ENCODE measurements at regions not wholly inside any gene's neighbourhood (a gene's known extent, or its start where the extent isn't known, plus 50 kb on each side); places are given as distances from the start of the nearest gene placed in this dataset.

DNA sequence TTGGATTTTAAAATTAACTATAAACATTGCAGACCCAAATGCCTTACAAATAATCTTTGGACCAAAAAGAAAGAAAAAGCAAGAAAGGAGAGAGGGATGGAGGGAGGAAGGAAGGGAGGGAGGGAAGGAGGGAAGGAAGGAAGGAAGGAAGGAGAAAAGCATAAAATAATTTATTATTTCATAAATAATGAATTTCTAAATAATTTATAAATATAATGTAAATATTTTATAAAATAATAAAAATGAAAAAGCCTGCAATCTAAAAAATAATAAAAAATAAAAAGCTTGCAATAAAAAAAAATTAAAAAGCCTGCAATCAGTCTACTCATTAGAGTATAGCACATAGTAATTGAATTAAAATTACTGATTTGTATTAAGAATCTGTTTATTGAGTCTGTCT lies 614.3 kb downstream of the ISL1 start:
- Mint-ChIP-seq H3K4me3 (ENCODE audit: unreplicated experiment) (no peak overlapping the region), H3K4me1 (ENCODE audit: low read depth) (no peaks in the 10 kb centered on the region), H3K9me3 (ENCODE audit: low read depth) (no peaks in the 10 kb centered on the region), H3K27me3 (ENCODE audit: low read depth) (peaks cover 13% of the 10 kb centered on the region), H3K27ac (ENCODE audit: unreplicated experiment) (no peak overlapping the region), H3K36me3 (ENCODE audit: low read depth) (no peaks in the 10 kb centered on the region)
- DNase-seq (ENCODE audit: low spot score) = no peak
- TF ChIP-seq, protein P1, sequence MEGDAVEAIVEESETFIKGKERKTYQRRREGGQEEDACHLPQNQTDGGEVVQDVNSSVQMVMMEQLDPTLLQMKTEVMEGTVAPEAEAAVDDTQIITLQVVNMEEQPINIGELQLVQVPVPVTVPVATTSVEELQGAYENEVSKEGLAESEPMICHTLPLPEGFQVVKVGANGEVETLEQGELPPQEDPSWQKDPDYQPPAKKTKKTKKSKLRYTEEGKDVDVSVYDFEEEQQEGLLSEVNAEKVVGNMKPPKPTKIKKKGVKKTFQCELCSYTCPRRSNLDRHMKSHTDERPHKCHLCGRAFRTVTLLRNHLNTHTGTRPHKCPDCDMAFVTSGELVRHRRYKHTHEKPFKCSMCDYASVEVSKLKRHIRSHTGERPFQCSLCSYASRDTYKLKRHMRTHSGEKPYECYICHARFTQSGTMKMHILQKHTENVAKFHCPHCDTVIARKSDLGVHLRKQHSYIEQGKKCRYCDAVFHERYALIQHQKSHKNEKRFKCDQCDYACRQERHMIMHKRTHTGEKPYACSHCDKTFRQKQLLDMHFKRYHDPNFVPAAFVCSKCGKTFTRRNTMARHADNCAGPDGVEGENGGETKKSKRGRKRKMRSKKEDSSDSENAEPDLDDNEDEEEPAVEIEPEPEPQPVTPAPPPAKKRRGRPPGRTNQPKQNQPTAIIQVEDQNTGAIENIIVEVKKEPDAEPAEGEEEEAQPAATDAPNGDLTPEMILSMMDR (IDR thresholded peaks at IDR 0.05) = no peak

DNA sequence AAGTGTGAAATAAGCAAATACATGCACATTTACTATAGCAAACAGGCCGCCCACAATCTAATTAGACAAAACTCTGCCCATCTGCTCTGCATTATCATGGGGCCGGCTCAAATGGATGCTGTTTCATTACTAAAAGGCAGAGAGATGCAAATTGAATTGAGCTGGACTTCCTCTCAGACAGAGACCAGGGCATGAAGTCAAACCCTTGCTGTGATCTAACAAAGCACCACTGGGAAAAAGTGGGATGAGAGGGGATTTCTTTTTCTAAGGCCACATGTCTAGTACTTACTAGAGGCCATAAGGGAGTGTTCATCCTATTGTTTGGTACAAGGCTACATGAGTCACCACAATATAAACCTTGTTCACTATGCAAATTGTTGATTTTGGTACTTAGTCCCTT lies 614.7 kb downstream of the ISL1 start:
- Mint-ChIP-seq H3K36me3 (ENCODE audit: low read depth) (no peaks in the 10 kb centered on the region), H3K4me1 (ENCODE audit: low read depth) (no peaks in the 10 kb centered on the region), H3K27me3 (ENCODE audit: low read depth) (peaks cover 13% of the 10 kb centered on the region), H3K27ac (ENCODE audit: unreplicated experiment) (no peak overlapping the region), H3K4me3 (ENCODE audit: unreplicated experiment) (no peak overlapping the region), H3K9me3 (ENCODE audit: low read depth) (no peaks in the 10 kb centered on the region)
- no peak for DNase-seq (ENCODE audit: low spot score)
- TF ChIP-seq, protein P1 (IDR thresholded peaks at IDR 0.05) = no peak

DNA sequence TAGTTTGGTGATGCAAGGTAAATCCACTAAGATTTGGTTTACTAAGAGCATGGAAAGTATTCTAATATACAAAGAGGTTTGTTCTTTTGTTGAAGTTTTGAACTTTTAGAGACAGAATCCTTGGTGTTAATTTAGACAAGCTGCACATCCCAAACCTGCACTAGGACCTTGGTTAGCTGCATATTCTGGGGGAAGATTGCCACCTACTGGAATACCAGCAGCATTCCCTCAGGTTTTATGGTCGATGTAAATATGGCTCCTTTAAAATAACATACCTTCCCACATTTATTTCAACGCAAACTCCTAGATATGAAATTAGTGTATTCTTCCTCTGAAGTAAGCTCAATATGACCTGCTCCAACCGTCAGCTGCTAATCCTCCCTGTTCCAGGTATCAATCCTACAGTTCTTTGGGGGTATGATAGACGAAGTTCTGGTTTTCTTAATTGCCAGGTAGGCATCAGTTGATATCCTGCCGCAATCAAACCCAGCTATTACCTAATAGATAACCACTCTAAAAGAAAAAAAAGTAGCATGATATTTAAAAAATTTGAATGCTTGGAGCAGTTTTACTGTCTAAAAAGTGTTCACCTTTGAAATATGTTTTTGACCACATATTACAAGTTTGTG lies 624.1 kb downstream of the ISL1 start:
- no peak overlapping the region for H3K27ac Mint-ChIP-seq (ENCODE audit: unreplicated experiment)
- H3K27me3 Mint-ChIP-seq (ENCODE audit: low read depth) = peaks cover 43% of the 10 kb centered on the region
- H3K4me3 Mint-ChIP-seq (ENCODE audit: unreplicated experiment) = no peak overlapping the region
- DNase-seq (ENCODE audit: low spot score) = no peak
- TF ChIP-seq, protein P1 (IDR thresholded peaks at IDR 0.05) = peak; percentile 85
- H3K4me1 Mint-ChIP-seq (ENCODE audit: low read depth) = no peaks in the 10 kb centered on the region
- H3K36me3 Mint-ChIP-seq (ENCODE audit: low read depth) = no peaks in the 10 kb centered on the region
- H3K9me3 Mint-ChIP-seq (ENCODE audit: low read depth) = no peaks in the 10 kb centered on the region

DNA sequence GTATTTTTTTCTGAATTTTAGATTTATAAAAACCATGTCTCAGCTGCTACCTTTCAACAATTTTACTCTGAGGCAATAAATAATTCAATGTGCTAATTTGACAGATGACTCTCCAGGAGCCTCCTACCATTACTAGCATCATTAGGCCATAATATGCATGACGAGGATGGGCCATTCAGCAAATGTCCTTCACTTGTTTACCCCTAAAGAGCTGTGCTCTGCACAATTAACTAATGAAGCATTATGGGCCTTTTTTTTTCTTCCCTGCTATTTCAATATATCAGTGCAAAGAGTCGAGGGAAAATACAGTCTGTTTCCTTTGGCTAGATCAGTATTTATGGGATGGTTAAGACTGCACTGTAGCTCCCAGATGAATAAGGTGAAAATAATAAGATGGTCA lies 627.2 kb downstream of the ISL1 start:
- Mint-ChIP-seq H3K9me3 (ENCODE audit: low read depth) (no peaks in the 10 kb centered on the region), H3K4me1 (ENCODE audit: low read depth) (no peaks in the 10 kb centered on the region), H3K36me3 (ENCODE audit: low read depth) (no peaks in the 10 kb centered on the region), H3K27ac (ENCODE audit: unreplicated experiment) (no peak overlapping the region), H3K27me3 (ENCODE audit: low read depth) (peaks cover 29% of the 10 kb centered on the region), H3K4me3 (ENCODE audit: unreplicated experiment) (no peak overlapping the region)
- no peak for DNase-seq (ENCODE audit: low spot score)
- TF ChIP-seq, protein P1 (IDR thresholded peaks at IDR 0.05) = no peak

DNA sequence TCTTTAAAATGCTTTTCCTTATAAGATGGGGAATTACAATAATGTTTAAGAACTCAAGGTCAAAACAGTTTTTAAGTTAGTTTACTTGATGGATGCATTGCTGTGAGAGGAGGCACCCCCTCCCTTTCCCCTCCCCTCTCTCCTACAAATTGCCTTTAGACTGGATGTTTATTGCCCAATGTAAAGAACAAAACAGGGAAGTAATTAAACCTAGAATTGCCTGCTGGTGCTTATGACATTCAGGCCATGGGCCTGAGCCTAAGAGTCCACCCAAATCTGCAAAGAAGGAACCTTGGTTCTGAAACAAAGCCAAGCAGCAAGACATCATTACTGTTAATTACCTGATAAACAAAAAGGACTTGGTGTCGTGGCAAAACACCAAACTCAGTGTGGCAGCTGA lies 630.3 kb downstream of the ISL1 start:
- Mint-ChIP-seq H3K4me1 (ENCODE audit: low read depth) (no peaks in the 10 kb centered on the region), H3K9me3 (ENCODE audit: low read depth) (no peaks in the 10 kb centered on the region), H3K27me3 (ENCODE audit: low read depth) (peaks cover 14% of the 10 kb centered on the region), H3K4me3 (ENCODE audit: unreplicated experiment) (no peak overlapping the region), H3K27ac (ENCODE audit: unreplicated experiment) (no peak overlapping the region), H3K36me3 (ENCODE audit: low read depth) (no peaks in the 10 kb centered on the region)
- TF ChIP-seq, protein P1 (IDR thresholded peaks at IDR 0.05) = no peak
- DNase-seq (ENCODE audit: low spot score) = no peak
